ENCODE measurements at regions not wholly inside any gene's neighbourhood (a gene's known extent, or its start where the extent isn't known, plus 50 kb on each side); places are given as distances from the start of the nearest gene placed in this dataset.

DNA sequence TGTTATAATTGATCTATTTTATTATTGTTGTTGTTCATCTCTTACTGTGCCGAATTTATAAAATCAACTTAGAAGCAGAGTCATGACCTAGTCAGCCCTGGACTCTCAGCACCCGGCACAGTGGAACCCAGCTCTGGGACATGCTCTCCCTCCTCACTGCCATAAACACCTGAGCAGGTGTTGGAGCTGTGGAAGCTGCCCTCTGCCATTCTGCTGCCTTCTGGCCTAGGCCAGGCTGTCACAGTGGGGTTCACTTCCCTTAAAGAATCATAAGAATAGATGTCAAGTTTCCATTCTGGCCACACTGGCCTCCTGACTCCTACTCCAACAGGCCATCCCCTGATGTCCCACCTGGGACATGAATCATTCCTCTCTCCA is 192.2 kb downstream of the ZFP36L2 start:
- Histone ChIP-seq H3K79me2 (ENCODE audit: insufficient read depth, low read depth, low read length) (no peaks in the 10 kb centered on the region), H3K9me3 (ENCODE audit: low read length) (no peaks in the 10 kb centered on the region), H3K4me1 (ENCODE audit: insufficient read depth, low read length, poor library complexity, severe bottlenecking) (no peaks in the 10 kb centered on the region), H4K20me1 (ENCODE audit: insufficient read depth, low read length) (no peaks in the 10 kb centered on the region), H3K4me3 (ENCODE audit: low read depth, low read length, poor library complexity, severe bottlenecking) (no peak overlapping the region), H2AFZ (ENCODE audit: low read length) (no peak overlapping the region), H3K4me2 (ENCODE audit: low read length) (no peak overlapping the region), H3K9me2 (ENCODE audit: insufficient read depth, low read length) (no peaks in the 10 kb centered on the region), H3K27ac (ENCODE audit: low read depth, low read length, poor library complexity, severe bottlenecking) (no peak overlapping the region), H3K36me3 (ENCODE audit: insufficient read depth, low read length) (no peaks in the 10 kb centered on the region)
- CTCF ChIA-PET (ENCODE audit: unreplicated experiment), result no interaction called here
- TF ChIP-seq, protein P1, sequence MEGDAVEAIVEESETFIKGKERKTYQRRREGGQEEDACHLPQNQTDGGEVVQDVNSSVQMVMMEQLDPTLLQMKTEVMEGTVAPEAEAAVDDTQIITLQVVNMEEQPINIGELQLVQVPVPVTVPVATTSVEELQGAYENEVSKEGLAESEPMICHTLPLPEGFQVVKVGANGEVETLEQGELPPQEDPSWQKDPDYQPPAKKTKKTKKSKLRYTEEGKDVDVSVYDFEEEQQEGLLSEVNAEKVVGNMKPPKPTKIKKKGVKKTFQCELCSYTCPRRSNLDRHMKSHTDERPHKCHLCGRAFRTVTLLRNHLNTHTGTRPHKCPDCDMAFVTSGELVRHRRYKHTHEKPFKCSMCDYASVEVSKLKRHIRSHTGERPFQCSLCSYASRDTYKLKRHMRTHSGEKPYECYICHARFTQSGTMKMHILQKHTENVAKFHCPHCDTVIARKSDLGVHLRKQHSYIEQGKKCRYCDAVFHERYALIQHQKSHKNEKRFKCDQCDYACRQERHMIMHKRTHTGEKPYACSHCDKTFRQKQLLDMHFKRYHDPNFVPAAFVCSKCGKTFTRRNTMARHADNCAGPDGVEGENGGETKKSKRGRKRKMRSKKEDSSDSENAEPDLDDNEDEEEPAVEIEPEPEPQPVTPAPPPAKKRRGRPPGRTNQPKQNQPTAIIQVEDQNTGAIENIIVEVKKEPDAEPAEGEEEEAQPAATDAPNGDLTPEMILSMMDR (conservative IDR thresholded peaks at IDR 0.05; ENCODE audit: low read length), result no peak
- no peak for TF ChIP-seq EZH2phosphoT487 (IDR thresholded peaks at IDR 0.05; ENCODE audit: borderline replicate concordance, low read depth, low read length)
- POLR2A ChIA-PET, result no interaction called here
- BruUV-seq (replicated peaks), result no TSS peak
- DNase-seq (ENCODE audit: low spot score), result no peak
- intact Hi-C loops (cut with micrococcal nuclease; ENCODE audit: unreplicated experiment), result no loop called here

DNA sequence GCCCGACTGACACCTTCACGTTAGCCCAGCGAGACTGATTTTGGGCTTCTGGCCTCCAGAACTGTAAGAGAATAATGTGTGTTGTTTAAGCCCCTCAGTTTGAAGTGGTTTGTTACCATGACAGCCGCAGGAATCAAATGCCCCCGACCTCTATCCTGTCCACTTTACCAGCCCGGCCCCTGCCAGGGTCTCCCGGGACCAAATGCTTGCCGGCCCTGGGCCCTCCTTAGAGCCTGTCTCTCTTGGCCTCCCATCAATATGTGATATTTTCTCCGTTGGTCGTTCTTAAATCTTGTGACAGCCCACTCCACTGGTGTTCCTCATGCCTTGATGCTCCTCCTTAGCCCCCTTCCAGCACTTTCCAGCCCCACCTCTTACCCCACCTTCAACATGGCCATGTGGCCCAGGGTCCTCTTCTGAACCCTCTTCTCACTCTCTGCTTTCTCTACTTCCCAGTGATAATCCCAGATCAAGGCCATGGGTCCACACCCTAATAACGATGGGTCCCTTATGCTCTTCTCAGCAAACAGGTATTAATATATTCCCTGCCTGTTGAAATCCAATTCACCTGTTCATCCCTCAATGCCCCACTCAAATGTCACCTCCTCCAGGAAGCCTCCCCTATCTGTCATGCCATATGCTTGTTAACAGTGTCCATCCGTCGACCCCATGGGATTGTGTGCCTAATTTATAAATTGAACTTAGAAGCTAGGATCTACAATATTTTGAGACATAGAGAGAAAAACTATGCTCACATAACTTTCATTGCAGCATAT is 192.8 kb downstream of the ZFP36L2 start:
- Histone ChIP-seq H3K9me3 (ENCODE audit: low read length) (no peaks in the 10 kb centered on the region), H2AFZ (ENCODE audit: low read length) (no peak overlapping the region), H3K9me2 (ENCODE audit: insufficient read depth, low read length) (no peaks in the 10 kb centered on the region), H4K20me1 (ENCODE audit: insufficient read depth, low read length) (no peaks in the 10 kb centered on the region), H3K4me1 (ENCODE audit: insufficient read depth, low read length, poor library complexity, severe bottlenecking) (no peaks in the 10 kb centered on the region), H3K79me2 (ENCODE audit: insufficient read depth, low read depth, low read length) (no peaks in the 10 kb centered on the region), H3K4me2 (ENCODE audit: low read length) (no peak overlapping the region), H3K36me3 (ENCODE audit: insufficient read depth, low read length) (no peaks in the 10 kb centered on the region), H3K4me3 (ENCODE audit: low read depth, low read length, poor library complexity, severe bottlenecking) (no peak overlapping the region), H3K27ac (ENCODE audit: low read depth, low read length, poor library complexity, severe bottlenecking) (no peak overlapping the region)
- BruUV-seq (replicated peaks), result no TSS peak
- TF ChIP-seq, protein P1 (conservative IDR thresholded peaks at IDR 0.05; ENCODE audit: low read length), result no peak
- no peak for TF ChIP-seq EZH2phosphoT487 (IDR thresholded peaks at IDR 0.05; ENCODE audit: borderline replicate concordance, low read depth, low read length)
- POLR2A ChIA-PET, result no interaction called here
- CTCF ChIA-PET (ENCODE audit: unreplicated experiment), result no interaction called here
- DNase-seq (ENCODE audit: low spot score), result no peak
- intact Hi-C loops (cut with micrococcal nuclease; ENCODE audit: unreplicated experiment), result no loop called here

DNA sequence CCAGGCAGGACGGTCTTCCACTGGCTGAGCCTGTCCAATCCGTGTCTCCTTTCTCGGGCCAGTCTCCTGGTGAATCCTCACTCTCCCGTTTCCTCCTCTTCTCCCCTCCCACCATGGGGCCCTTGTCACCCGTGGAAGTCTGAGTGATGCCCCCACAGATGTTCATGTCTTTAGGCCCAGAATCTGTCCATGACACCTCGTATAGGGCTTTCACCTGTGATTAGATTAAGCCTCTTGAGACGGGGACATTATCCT is 193.5 kb downstream of the ZFP36L2 start:
- no peak for TF ChIP-seq EZH2phosphoT487 (IDR thresholded peaks at IDR 0.05; ENCODE audit: borderline replicate concordance, low read depth, low read length)
- TF ChIP-seq, protein P1 (conservative IDR thresholded peaks at IDR 0.05; ENCODE audit: low read length), result no peak
- intact Hi-C loops (cut with micrococcal nuclease; ENCODE audit: unreplicated experiment), result no loop called here
- no peak overlapping the region for H3K27ac ChIP-seq (ENCODE audit: low read depth, low read length, poor library complexity, severe bottlenecking)
- POLR2A ChIA-PET, result no interaction called here
- H4K20me1 ChIP-seq (ENCODE audit: insufficient read depth, low read length), result no peaks in the 10 kb centered on the region
- no peaks in the 10 kb centered on the region for H3K9me3 ChIP-seq (ENCODE audit: low read length)
- H3K9me2 ChIP-seq (ENCODE audit: insufficient read depth, low read length), result no peaks in the 10 kb centered on the region
- CTCF ChIA-PET (ENCODE audit: unreplicated experiment), result no interaction called here
- H3K4me1 ChIP-seq (ENCODE audit: insufficient read depth, low read length, poor library complexity, severe bottlenecking), result no peaks in the 10 kb centered on the region
- no peak overlapping the region for H3K4me3 ChIP-seq (ENCODE audit: low read depth, low read length, poor library complexity, severe bottlenecking)
- H3K36me3 ChIP-seq (ENCODE audit: insufficient read depth, low read length), result no peaks in the 10 kb centered on the region
- no peak overlapping the region for H3K4me2 ChIP-seq (ENCODE audit: low read length)
- no peak overlapping the region for H2AFZ ChIP-seq (ENCODE audit: low read length)
- BruUV-seq (replicated peaks), result no TSS peak
- H3K79me2 ChIP-seq (ENCODE audit: insufficient read depth, low read depth, low read length), result no peaks in the 10 kb centered on the region
- DNase-seq (ENCODE audit: low spot score), result no peak

Measured in OCI-LY7 (cell line).